SK-N-DZ (cell line): ENCODE measurements at regions not wholly inside any gene's neighbourhood (a gene's known extent, or its start where the extent isn't known, plus 50 kb on each side); places are given as distances from the start of the nearest gene placed in this dataset.
A peak's percentile ranks its signal among the peaks of the same experiment; 100 is the strongest.
"Not testable (repeated sequence)": the region's sequence is repeated elsewhere in the genome, so short reads cannot be mapped to it uniquely, and the experiment has no call there.

ENCODE experiments used
- DNase-seq: peaks from one replicate; pipeline ENCODE4 v3.0.0-alpha.2; 2015; ENCODE audit warnings: low spot score

DNA sequence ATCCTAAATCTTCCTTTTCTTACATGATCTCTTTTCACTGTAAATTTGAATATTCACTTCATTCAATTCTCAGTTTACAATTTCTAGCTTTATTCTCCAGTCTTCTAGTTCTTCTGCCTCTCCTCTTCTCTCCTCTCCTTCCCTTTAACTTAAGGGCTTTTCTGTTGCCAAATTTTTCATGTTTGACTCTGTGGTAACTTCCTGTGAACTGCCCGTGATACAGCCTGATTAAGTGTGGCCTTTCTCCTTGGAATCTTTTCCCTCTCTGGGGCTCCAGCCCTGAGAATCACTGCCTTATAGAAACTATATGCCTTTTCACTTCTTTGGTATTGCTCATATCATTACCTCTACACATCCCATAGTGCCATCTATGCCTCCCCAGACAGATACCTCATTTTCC lies 1923.8 kb upstream of the CELF4 start:
- no peak for DNase-seq

GRCh38 chr18:39487932-39488331 lies 1922.3 kb upstream of the CELF4 start:
- DNase-seq, result peak; percentile 23

DNA sequence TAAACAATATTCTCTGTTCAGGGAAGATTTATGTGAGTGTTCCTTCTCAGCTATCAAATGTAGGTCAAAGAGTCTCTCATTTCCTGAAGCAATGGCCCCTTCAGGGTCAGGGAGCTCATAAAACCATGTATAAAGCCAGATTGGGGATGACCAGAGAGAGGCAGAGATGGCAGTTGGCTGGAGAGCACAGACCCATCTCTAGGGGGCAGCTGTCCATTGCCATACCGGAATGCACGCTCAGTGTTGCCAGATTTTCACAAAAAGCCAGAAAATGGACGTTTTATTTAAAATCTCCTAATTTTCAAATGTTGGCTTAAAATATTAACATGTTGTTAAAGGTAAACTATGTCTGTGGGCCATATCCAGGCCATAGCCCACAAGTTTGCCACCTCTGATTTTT lies 1920.7 kb upstream of the CELF4 start:
- no peak for DNase-seq

GRCh38 chr18:39485696-39486095 lies 1920.1 kb upstream of the CELF4 start:
- no peak for DNase-seq

DNA sequence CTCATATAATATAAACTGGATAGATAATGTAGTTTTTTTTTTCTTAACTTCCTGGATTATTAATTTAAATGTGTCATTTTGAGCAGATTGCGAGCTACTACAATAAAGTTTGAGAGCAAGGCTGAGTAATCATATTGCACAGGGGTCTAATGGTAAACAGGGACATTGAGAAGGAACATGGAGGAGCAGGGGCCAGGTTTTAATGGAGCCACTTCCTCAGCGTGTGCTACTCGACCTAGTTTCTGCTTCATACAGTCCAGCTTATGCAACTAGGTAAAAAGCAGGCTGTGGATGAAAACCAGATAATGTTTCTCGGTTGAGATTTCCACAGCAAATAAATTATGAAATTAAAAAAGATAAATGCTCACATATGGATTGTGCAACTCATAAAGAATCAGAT lies 1915.7 kb upstream of the CELF4 start:
- no peak for DNase-seq

DNA sequence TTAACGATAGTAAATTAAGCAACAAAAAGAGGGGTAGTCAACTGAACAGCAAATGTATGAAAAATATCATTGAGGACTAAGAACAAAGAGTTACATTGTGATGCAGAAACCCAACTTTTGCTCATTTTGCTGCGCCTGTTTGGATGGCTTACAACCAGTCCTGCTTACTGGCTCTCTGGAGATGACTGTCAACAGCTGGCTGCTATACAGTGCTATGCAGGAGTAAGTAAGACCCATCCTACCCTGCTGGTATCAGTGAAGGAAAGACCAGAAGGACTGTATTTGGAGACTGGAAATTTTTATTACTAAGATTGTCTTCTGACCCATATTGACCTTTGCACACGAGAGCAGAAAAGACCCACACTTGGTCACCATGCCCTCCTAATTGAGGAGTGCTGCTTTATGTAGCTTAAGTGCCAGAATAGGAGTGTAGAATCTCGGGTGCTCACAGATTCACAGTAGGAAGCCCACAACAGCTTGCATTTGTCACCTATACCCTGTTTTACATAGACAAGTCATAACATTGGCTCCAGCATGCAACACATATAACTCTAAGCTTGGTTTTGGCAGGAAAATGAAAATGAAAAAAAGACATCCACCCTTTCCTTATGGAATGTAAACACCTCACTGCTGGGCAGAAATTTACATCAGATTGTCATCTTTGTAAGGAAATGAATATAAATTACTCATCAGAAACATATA lies 1915.0 kb upstream of the CELF4 start:
- DNase-seq, result no peak

DNA sequence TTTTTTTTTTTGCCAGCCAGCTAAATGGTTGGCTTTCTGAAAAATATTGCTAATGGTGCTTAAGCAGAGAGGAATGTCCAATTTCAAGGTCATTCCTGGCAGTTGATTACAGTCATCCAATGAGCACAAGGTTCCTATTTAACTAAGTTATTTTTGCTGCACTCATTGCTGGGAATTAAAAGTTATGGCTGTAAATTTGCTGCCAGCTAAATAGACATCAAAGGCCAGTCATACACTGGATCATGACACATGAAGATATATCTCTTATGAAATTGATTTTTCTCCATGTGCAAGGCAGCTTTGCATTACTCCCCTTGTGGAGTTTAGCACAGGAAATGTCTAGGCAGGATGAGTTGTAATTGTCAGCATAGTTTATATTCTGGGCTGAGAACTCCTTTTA lies 1898.4 kb upstream of the CELF4 start:
- DNase-seq, result peak; percentile 50

GRCh38 chr18:39462436-39462835 lies 1896.8 kb upstream of the CELF4 start:
- no peak for DNase-seq

DNA sequence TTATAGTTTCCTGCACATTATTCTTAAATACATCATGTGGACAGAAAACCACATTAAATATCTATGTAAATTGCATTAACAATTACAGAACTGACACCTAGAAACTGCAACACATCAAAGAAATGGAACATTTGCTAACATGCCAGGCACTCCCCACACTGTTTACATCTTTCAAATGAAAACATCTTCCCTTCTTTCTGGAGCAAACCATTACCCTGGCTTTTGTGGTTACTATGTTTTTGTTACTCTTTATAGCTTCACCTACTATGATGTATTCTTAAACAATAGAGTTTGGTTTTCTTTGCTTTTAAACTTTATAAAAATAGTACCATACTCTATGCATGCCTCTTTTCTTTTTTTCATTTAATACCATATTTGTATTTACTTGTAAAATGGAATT lies 1894.5 kb upstream of the CELF4 start:
- no peak for DNase-seq

GRCh38 chr18:39455285-39455684 lies 1889.7 kb upstream of the CELF4 start:
- no peak for DNase-seq

DNA sequence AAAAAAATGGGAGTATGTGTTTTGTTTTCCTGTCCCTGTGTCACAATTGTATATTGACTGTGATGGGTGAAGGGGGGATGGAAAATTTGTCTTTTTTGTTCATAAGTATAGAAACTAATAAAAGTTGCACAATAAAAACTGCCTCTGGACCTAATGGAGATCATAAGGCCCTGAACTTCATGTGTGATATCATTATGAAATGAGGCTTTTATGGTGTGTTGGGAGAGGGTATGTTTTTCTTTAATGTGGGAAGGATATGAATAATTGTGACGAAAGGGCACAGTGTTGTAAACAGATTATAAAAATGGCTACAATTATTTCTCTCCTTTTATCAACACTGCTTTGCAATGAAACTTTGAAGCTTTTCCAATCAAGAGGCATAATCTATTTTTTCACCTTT lies 1889.3 kb upstream of the CELF4 start:
- DNase-seq, result no peak

GRCh38 chr18:39453882-39454281 lies 1888.3 kb upstream of the CELF4 start:
- DNase-seq, result no peak

- no peak for DNase-seq
Observed at GRCh38 chr18:39453356-39453755, 1887.8 kb upstream of the CELF4 start.

DNA sequence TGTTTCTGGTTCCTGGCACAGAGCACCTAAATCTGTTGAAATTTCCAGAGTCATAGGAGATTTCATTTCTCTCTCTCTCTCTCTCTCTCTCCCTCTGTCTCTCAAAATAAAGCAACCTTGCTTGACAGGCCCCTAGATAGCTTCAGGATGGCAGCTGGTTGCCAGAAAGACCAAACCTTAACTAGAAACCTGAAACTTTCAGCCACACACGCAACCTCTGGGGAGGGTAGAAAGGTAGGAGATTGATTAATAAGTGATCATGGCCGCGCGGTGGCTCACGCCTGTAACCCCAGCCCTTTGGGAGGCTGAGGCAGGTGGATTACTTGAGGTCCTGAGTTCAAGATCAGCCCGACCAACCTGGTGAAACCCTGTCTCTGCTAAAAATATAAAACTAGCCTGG lies 1885.4 kb upstream of the CELF4 start:
- DNase-seq, result no peak

DNA sequence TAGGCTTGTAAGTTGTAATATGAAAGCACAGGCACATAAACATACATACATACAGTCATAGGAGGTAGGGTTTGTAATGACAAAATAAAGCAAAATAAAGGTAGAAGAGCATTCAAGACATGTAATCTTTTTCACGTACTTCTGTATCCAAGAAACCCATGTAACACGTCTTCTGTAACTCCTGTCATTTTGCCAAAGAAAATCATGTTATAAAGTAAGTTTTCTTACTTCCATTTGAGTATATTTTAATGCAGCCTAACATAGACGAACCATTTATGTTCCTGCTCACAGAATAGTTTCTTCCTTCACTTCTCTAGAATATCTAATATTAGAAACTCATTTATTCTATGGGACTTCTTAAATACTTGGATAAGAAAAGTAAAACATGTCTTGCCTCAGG lies 1884.0 kb upstream of the CELF4 start:
- no peak for DNase-seq

- no peak for DNase-seq
Observed at GRCh38 chr18:39448942-39449341, 1883.3 kb upstream of the CELF4 start.

DNA sequence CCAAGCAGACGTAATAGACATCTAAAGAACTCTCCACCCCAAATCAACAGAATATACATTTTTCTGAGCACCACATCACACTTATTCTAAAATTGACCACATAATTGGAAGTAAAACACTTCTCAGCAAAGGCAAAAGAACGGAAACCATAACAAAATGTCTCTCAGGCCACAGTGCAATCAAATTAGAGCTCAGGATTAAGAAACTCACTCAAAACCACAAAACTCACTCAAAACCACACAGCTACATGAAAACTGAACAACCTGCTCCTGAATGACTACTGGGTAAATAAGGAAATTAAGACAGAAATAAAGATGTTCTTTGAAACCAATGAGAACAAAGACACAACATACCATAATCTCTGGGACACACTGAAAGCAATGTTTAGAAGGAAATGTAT lies 1879.4 kb upstream of the CELF4 start:
- not testable (repeated sequence) for DNase-seq

DNA sequence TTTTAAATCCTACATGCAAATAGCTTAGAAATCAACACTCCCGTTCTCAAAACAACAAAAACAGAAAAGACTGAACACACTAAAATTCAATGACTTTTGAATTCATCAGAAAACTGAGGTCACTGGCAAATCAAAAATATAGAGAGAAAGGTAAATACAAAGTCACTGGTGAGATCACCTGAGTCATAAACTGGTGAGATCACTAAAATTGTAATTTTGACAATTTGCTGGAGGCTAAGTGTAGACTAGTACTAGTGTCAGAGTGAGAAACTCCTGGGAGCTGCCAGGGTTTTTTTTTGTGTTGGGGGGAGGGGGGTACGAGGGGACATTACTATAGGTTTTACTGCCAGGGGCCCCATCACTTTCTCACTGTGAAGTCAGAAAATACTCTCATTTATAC lies 1876.0 kb upstream of the CELF4 start:
- DNase-seq, result no peak

- DNase-seq, result no peak
Observed at GRCh38 chr18:39435996-39436395, 1870.4 kb upstream of the CELF4 start.

DNA sequence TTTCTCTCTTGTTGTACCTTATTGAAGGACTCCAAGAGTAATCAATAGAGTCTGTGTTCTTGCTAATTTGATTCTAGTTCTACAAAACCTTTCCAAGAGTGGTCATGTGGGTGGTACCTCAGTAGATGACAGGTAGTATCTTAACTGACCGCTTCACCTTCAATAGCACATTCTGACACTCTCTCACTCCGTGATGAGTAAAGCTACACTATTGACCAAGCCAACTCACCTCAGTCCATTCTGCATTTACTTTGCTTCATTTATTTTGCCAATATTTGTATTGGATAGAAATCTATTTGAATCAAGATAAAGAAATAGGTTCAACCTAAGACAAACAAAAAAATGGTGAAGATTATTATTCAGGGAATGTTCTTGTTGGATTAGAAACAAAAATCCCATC lies 1869.6 kb upstream of the CELF4 start:
- no peak for DNase-seq

DNA sequence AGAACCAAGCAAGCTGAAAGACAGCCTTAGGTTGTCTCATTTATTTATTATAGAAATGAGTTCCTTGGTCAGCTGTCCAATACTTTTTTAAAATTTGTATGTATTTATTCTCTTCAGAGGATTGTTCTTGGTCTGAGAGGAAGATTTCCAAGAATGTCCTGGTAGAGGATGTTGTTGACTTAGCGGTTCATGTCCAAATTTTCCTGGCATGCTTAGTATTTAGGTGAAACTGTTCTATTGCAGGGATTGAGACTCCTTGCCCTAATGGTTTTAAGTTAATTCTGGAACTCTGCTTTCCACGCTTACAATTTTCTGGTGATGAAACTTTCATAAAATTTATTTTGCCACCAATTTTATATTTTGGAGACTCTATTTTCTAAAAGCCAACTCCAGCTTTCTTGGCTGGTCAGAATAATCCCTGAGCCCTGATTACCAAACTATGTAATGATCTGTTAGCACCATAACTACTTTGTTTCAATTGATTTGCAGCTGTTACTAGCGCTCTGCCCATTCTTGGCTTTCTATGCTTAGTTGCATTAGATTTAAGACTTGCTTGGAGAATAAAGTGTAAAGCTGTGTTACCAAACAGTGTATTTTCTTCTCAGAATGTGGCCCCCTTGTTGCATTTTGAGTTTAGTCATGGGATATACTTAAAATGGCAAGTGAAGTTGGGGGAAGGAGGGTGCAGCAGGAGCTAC lies 1868.8 kb upstream of the CELF4 start:
- DNase-seq, result no peak

DNA sequence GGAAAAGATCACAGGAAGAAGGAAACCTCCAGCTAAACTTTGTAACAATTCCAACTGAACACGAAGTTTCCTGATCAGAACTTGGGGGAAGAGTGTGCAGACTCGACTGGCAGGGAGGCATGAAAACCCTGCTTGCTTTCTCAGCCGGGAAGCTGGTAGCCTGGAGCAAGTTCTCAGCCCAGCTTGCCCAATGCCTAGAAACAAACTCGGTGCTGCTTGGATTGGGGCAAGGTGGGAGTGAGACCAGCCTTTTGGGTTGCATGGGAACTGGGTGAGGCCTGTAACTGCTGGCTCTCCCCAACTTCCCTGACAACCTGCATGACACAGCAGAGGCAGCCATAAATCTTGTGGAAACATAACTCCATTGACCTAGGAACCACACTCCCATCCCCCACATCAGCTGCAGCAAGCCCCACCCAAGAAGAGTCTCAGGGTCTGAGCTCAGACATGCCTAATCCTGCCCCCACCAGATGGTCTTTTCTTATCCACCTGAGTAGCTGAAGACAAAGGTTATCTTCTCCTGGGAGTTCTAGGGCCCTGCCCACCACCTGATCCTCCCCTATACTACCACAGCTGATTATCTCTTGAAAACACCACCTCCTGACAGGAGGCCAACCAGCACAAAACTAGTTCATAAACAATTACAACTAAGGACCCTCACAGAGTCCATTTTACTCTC lies 1859.7 kb upstream of the CELF4 start:
- DNase-seq, result no peak

- DNase-seq, result no peak
Observed at GRCh38 chr18:39424261-39424660, 1858.7 kb upstream of the CELF4 start.
